GM12878 (cell line): ENCODE measurements at regions not wholly inside any gene's neighbourhood (a gene's known extent, or its start where the extent isn't known, plus 50 kb on each side); places are given as distances from the start of the nearest gene placed in this dataset.

Source experiments
- ATAC-seq: fragments of 200-7000 bp; cut with Tn5 transposase; 3 replicates; pipeline ENCODE4 v1.9.1; 2020; ENCODE audit warnings: mild to moderate bottlenecking, moderate library complexity
- BruUV-seq: library from RNA; stranded (reverse); fragments of 400-500 nt; replicated peaks from 2 replicates; lab custom pipeline; 2021; lab: Mats Ljungman, UMichigan
- CTCF ChIA-PET: fragments of 300-600 bp; sonication (Branson Sonifier 250); formaldehyde crosslinking; extraction: SDS; loops from one replicate; lab custom pipeline; 2021; ENCODE audit warnings: inconsistent platforms; lab: Yijun Ruan, JAX
- POLR2A ChIA-PET: fragments of 350-600 bp; formaldehyde crosslinking; extraction: SDS; loops from one replicate; lab custom pipeline; 2021; ENCODE audit warnings: inconsistent platforms; lab: Charles Lee
- RAD21 ChIA-PET: fragments of 300-600 bp; sonication (Branson Sonifier 250); formaldehyde crosslinking; loops from one replicate; lab custom pipeline; 2023; ENCODE audit warnings: antibody characterized with exemption; ENCODE audit not compliant: unreplicated experiment; lab: Charles Lee
- SMC1A ChIA-PET: fragments of 300-600 bp; sonication (Branson Sonifier 250); formaldehyde crosslinking; loops from one replicate; lab custom pipeline; 2023; ENCODE audit not compliant: unreplicated experiment, uncharacterized antibody; lab: Charles Lee
- DNase-seq: peaks from one replicate; pipeline ENCODE4 v3.0.0-alpha.2; 2011; ENCODE audit warnings: low read depth, low spot score
- FAIRE-seq: peaks from 3 replicates; lab custom pipeline; 2011; peaks lifted over from hg19 to GRCh38; lab: Jason Lieb, UNC
- H2AFZ ChIP-seq: 2 replicates; pipeline ENCODE4 v1.6.0; 2011; ENCODE audit warnings: low read depth, low read length, control low read depth; ENCODE audit not compliant: control insufficient read depth
- H3K27ac ChIP-seq: 2 replicates; pipeline ENCODE4 v1.5.1; 2011; ENCODE audit warnings: control low read depth; ENCODE audit not compliant: control insufficient read depth, insufficient read depth
- H3K27me3 ChIP-seq, 2 experiments: replicated peaks in 1 of 2; 2 replicates each; pipeline versions ENCODE4 v1.6.0 to v1.6.1; 2011; ENCODE audit warnings: low read length in 1 of 2; ENCODE audit not compliant: control insufficient read depth in 2 of 2, insufficient read depth in 2 of 2
- H3K36me3 ChIP-seq, 2 experiments: 2 replicates each; pipeline ENCODE4 v1.5.1; 2011; ENCODE audit warnings: low read length in 1 of 2; ENCODE audit not compliant: control insufficient read depth in 2 of 2, insufficient read depth in 2 of 2
- H3K4me1 ChIP-seq: 2 replicates; pipeline ENCODE4 v1.6.1; 2011; ENCODE audit warnings: mild to moderate bottlenecking, low read length, moderate library complexity, mixed read lengths; ENCODE audit not compliant: control insufficient read depth, insufficient read depth
- H3K4me2 ChIP-seq: 2 replicates; pipeline ENCODE4 v1.6.0; 2011; ENCODE audit warnings: control low read depth; ENCODE audit not compliant: control insufficient read depth, insufficient read depth
- H3K4me3 ChIP-seq: fragments of 200-600 bp; sonication (generic); 2 replicates; pipeline ENCODE4 v1.5.1; 2016
- H3K79me2 ChIP-seq: 2 replicates; pipeline ENCODE4 v1.6.0; 2011; ENCODE audit warnings: low read length; ENCODE audit not compliant: control insufficient read depth, insufficient read depth
- H3K9ac ChIP-seq: 2 replicates; pipeline ENCODE4 v1.8.0; 2011; ENCODE audit warnings: low read length, control low read depth, mixed read lengths; ENCODE audit not compliant: control insufficient read depth, insufficient read depth
- H3K9me3 ChIP-seq: replicated peaks from 3 replicates; pipeline ENCODE4 v1.5.1; 2011; ENCODE audit warnings: mild to moderate bottlenecking, low read length; ENCODE audit not compliant: control insufficient read depth, insufficient read depth
- H4K20me1 ChIP-seq: 2 replicates; pipeline ENCODE4 v1.6.0; 2011; ENCODE audit not compliant: control insufficient read depth, insufficient read depth
- E2F4 ChIP-seq: IDR thresholded peaks from 2 replicates; pipeline ENCODE4 v1.6.1; 2012; ENCODE audit warnings: low read depth, low read length, improper control_type of control experiment
- GATAD2B ChIP-seq: fragments of 450-650 bp; conservative IDR thresholded peaks from 2 replicates; pipeline ENCODE4 v1.6.1; 2017; ENCODE audit warnings: low read depth, mild to moderate bottlenecking, moderate library complexity
- MLLT1 ChIP-seq: fragments of 450-650 bp; IDR thresholded peaks from 2 replicates; pipeline ENCODE4 v1.6.1; 2016; ENCODE audit warnings: mild to moderate bottlenecking
- NFXL1 ChIP-seq: fragments of 450-650 bp; IDR thresholded peaks from 2 replicates; pipeline ENCODE4 v1.6.1; 2017; ENCODE audit warnings: antibody characterized with exemption, mild to moderate bottlenecking, borderline replicate concordance
- NR2C1 ChIP-seq: fragments of 450-650 bp; IDR thresholded peaks from 2 replicates; pipeline ENCODE4 v1.6.1; 2017; ENCODE audit warnings: antibody characterized with exemption, mild to moderate bottlenecking, moderate library complexity
- NR2F1 ChIP-seq: fragments of 450-650 bp; conservative IDR thresholded peaks from 2 replicates; pipeline ENCODE4 v1.6.1; 2017; ENCODE audit warnings: mild to moderate bottlenecking
- RB1 ChIP-seq: fragments of 450-650 bp; formaldehyde crosslinking; IDR thresholded peaks from 2 replicates; pipeline ENCODE4 v1.6.1; 2017; ENCODE audit warnings: mild to moderate bottlenecking, borderline replicate concordance
- SMAD1 ChIP-seq: fragments of 450-650 bp; IDR thresholded peaks from 2 replicates; pipeline ENCODE4 v1.6.1; 2018; ENCODE audit warnings: mild to moderate bottlenecking, low read depth; ENCODE audit not compliant: partially characterized antibody
- SUZ12 ChIP-seq: fragments of 200-600 bp; sonication (generic); IDR thresholded peaks from one replicate; pipeline ENCODE4 v1.6.1; 2018; ENCODE audit warnings: antibody characterized with exemption, mild to moderate bottlenecking; ENCODE audit not compliant: unreplicated experiment
- TCF3 ChIP-seq: IDR thresholded peaks from 2 replicates; pipeline ENCODE4 v1.6.1; 2012; ENCODE audit warnings: low read depth, mild to moderate bottlenecking, low read length, borderline replicate concordance; ENCODE audit not compliant: insufficient read depth
- ZNF687 ChIP-seq: fragments of 450-650 bp; IDR thresholded peaks from 2 replicates; pipeline ENCODE4 v1.6.1; 2017; ENCODE audit warnings: mild to moderate bottlenecking, moderate library complexity
- ZZZ3 ChIP-seq: IDR thresholded peaks from 2 replicates; pipeline ENCODE4 v1.6.1; 2011; ENCODE audit warnings: low read depth; ENCODE audit not compliant: control insufficient read depth, insufficient read length
- WGBS: methylation state at CpG from one replicate; pipeline ENCODE4 v1.1.6; 2016; ENCODE audit warnings: low lambda C conversion rate; ENCODE audit not compliant: insufficient replicate concordance, insufficient coverage; ENCODE audit errors: missing lambda C conversion rate; 5-methylcytosine and 5-hydroxymethylcytosine counted together
- in situ Hi-C: fragments of 300-500 bp; cut with MboI; formaldehyde crosslinking; loops from 9 replicates; pipeline ENCODE4 v1.14.3; 2018; ENCODE audit warnings: mixed read lengths
- intact Hi-C: fragments of 100-400 bp; cut with micrococcal nuclease; formaldehyde crosslinking; loops from one replicate; pipeline ENCODE4 v1.14.2; 2022; ENCODE audit not compliant: unreplicated experiment

GRCh38 chr3:4043867-4044575, 244.8 kb downstream of the LRRN1 start:
- H3K9me3 ChIP-seq = no peaks in the 10 kb centered on the region
- H3K4me2 ChIP-seq = no peak overlapping the region
- H3K4me3 ChIP-seq = no peak overlapping the region
- no peaks in the 10 kb centered on the region for H3K79me2 ChIP-seq
- ChIA-PET POLR2A (no interaction called here), RAD21 (no interaction called here), SMC1A (interaction anchor here (1.0 kb wide), 1 partner anchor 11 kb away, joined by 3 read pairs; no protein-coding TSS in a partner anchor), CTCF (interaction anchor here (2.1 kb wide), 1 partner anchor 11 kb away, joined by 4 read pairs; no protein-coding TSS in a partner anchor)
- no peak overlapping the region for H2AFZ ChIP-seq
- H3K36me3 ChIP-seq = no peaks in the 10 kb centered on the region
- in situ Hi-C loops (no loop called here), intact Hi-C loops (no loop called here)
- H3K4me1 ChIP-seq = no peaks in the 10 kb centered on the region
- H3K27me3 ChIP-seq = no peaks in the 10 kb centered on the region
- no peak overlapping the region for H3K9ac ChIP-seq
- BruUV-seq = no TSS peak
- ATAC-seq = no peak
- no peak overlapping the region for H3K27ac ChIP-seq
- no peaks in the 10 kb centered on the region for H4K20me1 ChIP-seq
- no peak for DNase-seq
- 44% methylated on average over 2 of the region's 2 CpGs for WGBS
- no peak for FAIRE-seq
- TF ChIP-seq E2F4 (no peak), SMAD1 (no peak), NR2C1 (no peak), RB1 (no peak), SUZ12 (no peak), TCF3 (no peak), MLLT1 (no peak), NFXL1 (no peak), ZZZ3 (no peak), GATAD2B (no peak), ZNF687 (no peak), NR2F1 (no peak)
